ENCODE measurements at regions not wholly inside any gene's neighbourhood (a gene's known extent, or its start where the extent isn't known, plus 50 kb on each side); places are given as distances from the start of the nearest gene placed in this dataset.

DNA sequence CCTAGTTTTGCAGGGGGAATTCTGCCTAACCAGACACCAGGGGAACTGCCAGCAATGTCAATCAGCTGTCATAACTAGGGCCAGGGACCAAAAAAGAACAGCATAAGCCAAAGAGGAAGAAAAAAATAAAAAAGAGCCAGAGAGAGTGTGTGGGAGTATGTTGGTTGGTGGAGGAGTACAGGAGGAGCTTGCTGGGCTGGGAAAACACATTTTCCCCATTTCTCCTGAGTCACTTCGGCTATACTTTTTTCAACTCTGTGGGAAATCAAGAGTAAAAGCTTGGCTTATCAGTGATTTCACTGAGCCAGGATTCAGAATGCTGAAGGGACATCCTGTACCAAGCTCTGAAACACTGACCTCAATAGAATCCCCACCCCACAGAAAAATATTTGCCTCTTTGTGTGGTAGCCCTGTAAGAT is 144.7 kb upstream of the DPH6 start:
- TF ChIP-seq EP300 (IDR thresholded peaks at IDR 0.05): peak in 1 of 4 donors; percentile 14
- TF ChIP-seq, protein P1, sequence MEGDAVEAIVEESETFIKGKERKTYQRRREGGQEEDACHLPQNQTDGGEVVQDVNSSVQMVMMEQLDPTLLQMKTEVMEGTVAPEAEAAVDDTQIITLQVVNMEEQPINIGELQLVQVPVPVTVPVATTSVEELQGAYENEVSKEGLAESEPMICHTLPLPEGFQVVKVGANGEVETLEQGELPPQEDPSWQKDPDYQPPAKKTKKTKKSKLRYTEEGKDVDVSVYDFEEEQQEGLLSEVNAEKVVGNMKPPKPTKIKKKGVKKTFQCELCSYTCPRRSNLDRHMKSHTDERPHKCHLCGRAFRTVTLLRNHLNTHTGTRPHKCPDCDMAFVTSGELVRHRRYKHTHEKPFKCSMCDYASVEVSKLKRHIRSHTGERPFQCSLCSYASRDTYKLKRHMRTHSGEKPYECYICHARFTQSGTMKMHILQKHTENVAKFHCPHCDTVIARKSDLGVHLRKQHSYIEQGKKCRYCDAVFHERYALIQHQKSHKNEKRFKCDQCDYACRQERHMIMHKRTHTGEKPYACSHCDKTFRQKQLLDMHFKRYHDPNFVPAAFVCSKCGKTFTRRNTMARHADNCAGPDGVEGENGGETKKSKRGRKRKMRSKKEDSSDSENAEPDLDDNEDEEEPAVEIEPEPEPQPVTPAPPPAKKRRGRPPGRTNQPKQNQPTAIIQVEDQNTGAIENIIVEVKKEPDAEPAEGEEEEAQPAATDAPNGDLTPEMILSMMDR (IDR thresholded peaks at IDR 0.05): no peak
- no peak for TF ChIP-seq POLR2A (IDR thresholded peaks at IDR 0.05)
- peak in 2 of 4 donors; percentile 22 to 32 for TF ChIP-seq POLR2AphosphoS5 (IDR thresholded peaks at IDR 0.05)
